Fibroblast of pulmonary artery (primary cell): ENCODE measurements at regions not wholly inside any gene's neighbourhood (a gene's known extent, or its start where the extent isn't known, plus 50 kb on each side); places are given as distances from the start of the nearest gene placed in this dataset.

Experiments
- DNase-seq: peaks from one replicate; pipeline ENCODE4 v3.0.0-alpha.2; 2010; ENCODE audit warnings: low read depth
- H3K4me3 ChIP-seq: replicated peaks from 2 replicates; pipeline ENCODE4 v1.5.1; 2011; ENCODE audit warnings: low read depth, mild to moderate bottlenecking, control low read depth, low read length, moderate library complexity
- TF ChIP-seq, protein P1 (sequence below): IDR thresholded peaks from 2 replicates; pipeline ENCODE4 v1.5.1; 2011; ENCODE audit warnings: mild to moderate bottlenecking, control low read depth, low read length, inconsistent platforms; ENCODE audit errors: missing control alignments

DNA sequence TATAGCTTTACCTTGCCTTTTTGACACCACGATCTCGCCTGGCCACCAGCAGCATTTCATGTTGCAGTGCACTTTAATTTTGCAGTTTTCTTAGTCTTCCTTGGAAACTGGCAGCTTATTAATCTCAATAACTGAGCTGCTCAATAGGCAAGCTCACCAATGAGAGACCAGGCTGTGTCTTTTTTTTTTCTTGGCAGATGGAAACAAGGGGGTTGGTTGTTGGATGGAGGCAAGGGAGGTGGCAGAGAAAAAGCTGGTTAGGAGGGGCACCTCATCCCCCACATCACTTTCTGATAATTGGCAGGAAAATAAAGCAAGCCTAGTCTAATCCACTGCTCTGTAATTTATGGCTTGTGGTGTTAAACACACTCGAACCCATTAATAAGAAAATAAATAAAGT lies 324.5 kb upstream of the WWC1 start:
- no peak overlapping the region for H3K4me3 ChIP-seq
- DNase-seq, result no peak
- TF ChIP-seq, protein P1, sequence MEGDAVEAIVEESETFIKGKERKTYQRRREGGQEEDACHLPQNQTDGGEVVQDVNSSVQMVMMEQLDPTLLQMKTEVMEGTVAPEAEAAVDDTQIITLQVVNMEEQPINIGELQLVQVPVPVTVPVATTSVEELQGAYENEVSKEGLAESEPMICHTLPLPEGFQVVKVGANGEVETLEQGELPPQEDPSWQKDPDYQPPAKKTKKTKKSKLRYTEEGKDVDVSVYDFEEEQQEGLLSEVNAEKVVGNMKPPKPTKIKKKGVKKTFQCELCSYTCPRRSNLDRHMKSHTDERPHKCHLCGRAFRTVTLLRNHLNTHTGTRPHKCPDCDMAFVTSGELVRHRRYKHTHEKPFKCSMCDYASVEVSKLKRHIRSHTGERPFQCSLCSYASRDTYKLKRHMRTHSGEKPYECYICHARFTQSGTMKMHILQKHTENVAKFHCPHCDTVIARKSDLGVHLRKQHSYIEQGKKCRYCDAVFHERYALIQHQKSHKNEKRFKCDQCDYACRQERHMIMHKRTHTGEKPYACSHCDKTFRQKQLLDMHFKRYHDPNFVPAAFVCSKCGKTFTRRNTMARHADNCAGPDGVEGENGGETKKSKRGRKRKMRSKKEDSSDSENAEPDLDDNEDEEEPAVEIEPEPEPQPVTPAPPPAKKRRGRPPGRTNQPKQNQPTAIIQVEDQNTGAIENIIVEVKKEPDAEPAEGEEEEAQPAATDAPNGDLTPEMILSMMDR, result no peak

- no peak overlapping the region for H3K4me3 ChIP-seq
- TF ChIP-seq, protein P1, result peak; percentile 27
- DNase-seq, result no peak
Observed at GRCh38 chr5:167967494-167968177, 323.8 kb upstream of the WWC1 start.

DNA sequence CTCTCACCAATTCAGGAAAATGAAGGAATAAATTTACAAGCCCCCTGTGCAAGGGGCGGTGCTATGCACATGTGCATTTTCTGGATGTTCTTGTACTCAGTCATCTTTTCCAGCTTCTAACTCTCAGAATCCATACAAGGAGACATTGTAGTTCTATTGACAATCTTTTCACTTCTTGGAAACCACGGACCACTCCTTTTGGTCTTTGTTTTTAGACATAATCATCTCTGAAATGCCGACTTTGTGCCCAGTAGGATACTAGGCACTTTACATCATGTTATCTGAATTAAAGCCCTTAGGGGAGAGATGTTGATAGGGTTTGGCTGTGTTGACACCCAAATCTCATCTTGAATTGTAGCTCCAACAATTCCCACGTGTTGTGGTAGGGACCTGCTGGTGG lies 322.6 kb upstream of the WWC1 start:
- no peak overlapping the region for H3K4me3 ChIP-seq
- TF ChIP-seq, protein P1, result no peak
- DNase-seq, result no peak

DNA sequence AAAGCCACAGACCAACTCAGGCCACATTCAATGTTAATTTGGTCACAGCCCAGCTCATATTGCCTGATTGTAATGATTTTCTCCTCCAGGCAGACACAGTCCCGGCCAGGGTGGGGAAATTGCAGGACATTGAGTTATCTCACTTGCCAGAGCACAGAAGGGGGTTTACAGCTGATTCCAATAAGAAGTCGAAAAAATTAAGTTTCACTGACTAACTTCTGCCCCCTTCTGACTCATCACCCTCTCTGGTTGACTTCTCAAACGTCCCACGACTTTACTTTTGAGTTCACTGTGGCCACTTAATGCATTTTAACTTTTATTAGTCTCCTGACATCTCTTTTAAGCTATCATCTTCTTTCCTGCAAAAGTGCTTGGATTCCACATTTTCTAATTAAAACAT lies 321.4 kb upstream of the WWC1 start:
- TF ChIP-seq, protein P1, result no peak
- no peak overlapping the region for H3K4me3 ChIP-seq
- peak; percentile 29 for DNase-seq

GRCh38 chr5:167971706-167972105 lies 319.7 kb upstream of the WWC1 start:
- no peak for DNase-seq
- no peak overlapping the region for H3K4me3 ChIP-seq
- TF ChIP-seq, protein P1, result no peak

DNA sequence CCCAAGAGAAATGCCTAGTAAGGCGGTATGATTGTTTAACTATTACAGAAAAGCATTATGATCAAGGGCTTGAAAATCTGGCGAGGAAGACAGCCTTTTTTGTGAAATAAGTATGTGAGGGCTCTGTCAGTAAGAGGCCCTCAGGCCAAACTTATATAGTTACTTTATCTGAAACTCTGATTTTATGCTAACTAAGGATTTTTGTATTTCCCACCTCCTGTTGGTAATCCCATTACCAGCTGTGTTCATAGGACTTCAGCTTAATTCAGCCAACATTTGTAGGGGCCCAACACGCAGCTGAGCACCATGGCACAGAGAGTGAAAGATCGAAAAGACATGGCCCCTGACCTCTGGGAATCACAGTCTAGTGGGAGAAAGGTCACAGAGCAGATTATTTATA lies 318.3 kb upstream of the WWC1 start:
- H3K4me3 ChIP-seq, result no peak overlapping the region
- TF ChIP-seq, protein P1, result no peak
- no peak for DNase-seq

DNA sequence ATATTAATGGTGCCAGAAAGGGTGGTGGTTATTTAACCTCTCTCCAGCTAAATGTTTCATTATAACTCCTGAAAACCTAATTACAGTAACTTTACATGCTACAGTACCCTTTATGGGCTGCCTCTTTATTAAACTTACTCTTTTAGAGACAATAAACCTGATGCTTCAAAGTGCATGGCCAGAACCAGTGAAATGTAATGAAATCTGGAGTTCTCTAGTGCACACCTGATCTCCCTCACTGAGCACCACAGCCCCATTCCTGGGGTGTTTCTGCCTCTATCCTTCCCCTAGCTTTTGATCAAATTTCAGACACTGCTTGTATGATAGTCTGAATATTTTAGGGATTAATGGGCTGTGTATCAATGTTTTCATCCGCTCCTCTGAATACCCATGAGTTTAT lies 306.5 kb upstream of the WWC1 start:
- DNase-seq, result no peak
- TF ChIP-seq, protein P1, result no peak
- no peak overlapping the region for H3K4me3 ChIP-seq
